ENCODE measurements at regions not wholly inside any gene's neighbourhood (a gene's known extent, or its start where the extent isn't known, plus 50 kb on each side); places are given as distances from the start of the nearest gene placed in this dataset.

DNA sequence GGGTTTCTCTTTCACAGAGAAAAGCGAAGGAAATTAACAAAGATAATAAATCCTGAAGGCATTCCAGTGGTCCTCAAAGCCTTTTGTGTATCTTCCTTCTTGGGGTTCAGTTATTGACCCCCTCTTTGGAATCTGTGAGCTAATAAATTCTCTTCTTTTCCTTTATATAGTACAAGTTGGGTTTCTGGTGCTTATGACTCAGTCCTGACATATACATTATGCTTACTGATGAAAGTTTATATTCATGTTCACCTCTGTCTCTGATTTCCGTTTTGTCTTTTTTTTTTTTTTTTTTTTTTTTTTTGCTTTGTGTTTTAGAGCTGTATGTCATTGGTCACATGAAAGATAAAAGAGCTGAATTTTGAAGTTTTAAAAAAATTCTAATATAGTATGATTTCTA lies 230.7 kb upstream of the RBMS3 start:
- DNase-seq (ENCODE audit: low read depth) = no peak

DNA sequence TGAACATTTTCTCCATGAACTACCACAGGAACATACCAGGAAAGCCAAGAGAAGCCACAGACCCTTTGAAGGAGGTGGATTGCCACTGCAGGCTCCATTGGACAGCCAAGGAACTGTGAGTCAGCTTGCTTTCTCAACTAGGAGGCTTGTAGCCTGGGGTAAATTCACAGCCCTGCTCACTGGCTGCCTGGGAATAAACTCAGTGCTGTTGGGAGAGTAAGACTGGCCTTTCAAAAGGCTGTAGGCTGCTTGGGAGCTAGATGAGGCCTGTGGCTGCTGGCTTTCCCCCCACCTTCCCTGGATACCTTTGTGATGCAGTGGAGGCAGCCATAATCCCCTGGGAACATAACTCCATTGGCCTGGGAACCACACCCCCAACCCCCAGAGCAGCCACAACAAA lies 223.5 kb upstream of the RBMS3 start:
- no peak for DNase-seq (ENCODE audit: low read depth)

DNA sequence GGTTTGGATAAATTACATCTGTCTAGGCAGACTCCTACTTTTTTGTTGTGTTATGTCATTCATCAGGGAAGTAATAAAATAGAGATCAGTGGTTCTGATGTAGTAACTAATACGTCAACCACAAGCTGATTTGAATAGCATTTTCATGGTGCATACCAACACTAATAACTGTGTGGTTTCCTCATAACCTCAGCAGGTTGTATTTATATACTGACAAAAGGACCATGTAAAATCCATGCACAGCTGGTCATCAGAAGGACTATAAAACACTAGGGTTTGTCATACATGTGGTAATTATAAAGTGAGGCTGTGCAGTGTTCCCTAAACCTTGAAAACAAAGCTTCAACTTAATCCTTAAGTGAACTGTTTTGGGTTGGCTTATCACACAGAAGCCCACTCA lies 216.8 kb upstream of the RBMS3 start:
- no peak for DNase-seq (ENCODE audit: low read depth)

DNA sequence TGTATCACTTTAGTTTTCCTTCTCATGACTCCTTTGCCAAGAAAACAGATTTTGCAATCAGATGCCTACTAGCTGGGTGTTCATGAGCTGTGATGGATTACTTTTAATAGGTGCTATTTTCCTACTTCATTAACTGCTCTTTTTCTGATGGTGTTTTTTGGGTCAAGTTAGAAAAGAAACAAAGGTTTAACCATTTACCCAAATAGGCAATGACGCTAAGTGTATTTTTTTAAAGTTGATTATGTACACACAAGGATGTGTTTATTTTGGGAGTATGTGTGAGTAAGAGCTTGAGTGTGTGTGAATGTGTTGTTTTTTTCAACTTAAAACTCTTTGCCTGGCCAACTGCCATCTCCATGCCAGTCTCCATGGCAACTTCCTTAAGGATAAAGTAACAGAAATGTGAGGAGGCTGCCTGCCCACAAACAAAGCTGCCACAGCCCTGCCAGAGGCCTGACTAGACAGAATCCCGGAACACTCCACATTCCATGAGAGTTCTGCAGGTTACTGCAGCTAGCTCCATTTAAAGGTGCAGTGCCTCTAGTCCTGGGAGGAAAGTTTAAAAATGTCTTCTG lies 215.6 kb upstream of the RBMS3 start:
- no peak for DNase-seq (ENCODE audit: low read depth)

DNA sequence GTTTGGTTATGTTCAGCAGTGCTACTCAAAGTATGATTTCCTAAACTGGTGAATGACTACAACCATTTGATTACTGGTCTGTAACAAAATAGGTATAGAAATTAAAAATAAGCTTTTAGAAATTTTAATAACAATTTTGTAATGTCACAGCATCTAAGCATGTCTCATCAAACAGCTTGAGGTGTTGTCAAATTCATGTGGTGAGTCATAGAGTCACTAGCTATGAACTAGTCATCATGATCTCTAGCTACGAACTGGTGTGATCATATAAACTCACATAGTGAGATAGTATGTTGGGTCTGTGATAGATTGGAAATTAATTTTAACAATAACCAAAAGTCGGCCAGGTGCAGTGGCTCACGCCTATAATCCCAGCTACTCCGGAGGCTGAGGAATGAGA lies 213.9 kb upstream of the RBMS3 start:
- DNase-seq (ENCODE audit: low read depth) = no peak

DNA sequence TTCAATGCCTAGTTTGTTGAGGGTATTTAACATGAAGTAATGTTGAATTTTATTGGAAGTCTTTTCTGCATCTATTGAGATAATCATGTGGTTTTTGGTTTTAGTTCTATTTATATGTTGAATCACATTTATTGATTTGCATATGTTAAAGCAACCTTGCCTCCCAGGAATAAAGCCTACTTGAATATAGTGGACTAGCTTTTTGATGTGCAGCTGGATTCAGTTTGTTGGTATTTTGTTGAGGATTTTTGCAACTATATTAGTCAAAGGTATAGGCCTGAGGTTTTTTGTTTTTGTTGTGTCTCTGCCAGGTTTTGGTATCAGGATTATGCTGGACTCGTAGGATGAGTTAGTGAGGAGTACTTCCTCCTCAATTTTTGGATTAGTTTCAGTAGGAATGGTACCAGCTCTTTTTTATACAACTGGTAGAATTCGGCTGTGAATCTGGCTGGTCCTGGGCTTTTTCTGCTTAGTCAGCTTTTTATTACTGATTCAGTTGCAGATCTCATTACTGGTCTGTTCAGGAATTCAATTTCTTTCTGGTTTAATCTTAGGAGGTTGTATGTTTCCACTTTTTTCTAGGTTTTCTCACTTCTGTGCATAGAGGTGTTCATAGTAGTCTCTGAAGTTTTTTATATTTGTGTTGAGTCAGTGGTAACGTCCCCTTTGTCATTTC lies 209.8 kb upstream of the RBMS3 start:
- DNase-seq (ENCODE audit: low read depth) = no peak

DNA sequence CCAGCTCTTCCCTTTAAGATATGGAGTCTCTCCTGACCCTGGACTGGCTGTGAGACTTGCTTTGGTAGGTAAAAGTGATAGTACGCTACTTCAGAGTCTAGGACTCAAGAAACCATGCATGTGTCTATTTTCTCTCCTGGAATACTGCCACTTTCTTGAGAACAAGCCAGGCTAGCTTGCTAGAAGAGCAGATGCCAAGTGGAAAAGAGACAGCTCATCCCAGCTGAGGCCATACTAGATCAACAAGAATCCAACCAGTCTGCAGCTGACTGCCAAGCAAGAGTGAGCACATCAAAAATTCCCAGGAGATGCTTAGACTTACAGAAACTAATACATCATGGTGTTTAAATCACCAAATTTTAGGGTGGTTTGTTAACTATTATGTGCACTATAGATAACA lies 208.3 kb upstream of the RBMS3 start:
- DNase-seq (ENCODE audit: low read depth) = no peak

DNA sequence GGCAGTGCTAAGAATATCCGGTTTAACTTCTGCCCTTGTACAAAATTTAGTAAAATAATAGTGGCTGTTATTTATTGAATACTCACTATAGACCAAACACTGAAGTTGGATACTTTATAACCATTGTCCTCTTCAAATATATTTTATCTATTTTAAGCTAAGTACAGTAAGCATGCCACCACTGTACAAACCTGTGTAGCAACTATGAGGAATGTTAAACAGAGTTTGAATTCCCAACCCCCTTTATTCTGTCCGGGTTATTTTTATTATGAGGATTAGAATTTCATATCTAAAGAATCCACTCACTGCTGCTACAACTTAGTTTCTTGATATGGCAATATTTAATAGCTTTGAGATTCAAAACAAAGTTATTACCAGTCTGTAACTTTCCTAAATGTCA lies 203.5 kb upstream of the RBMS3 start:
- no peak for DNase-seq (ENCODE audit: low read depth)

DNA sequence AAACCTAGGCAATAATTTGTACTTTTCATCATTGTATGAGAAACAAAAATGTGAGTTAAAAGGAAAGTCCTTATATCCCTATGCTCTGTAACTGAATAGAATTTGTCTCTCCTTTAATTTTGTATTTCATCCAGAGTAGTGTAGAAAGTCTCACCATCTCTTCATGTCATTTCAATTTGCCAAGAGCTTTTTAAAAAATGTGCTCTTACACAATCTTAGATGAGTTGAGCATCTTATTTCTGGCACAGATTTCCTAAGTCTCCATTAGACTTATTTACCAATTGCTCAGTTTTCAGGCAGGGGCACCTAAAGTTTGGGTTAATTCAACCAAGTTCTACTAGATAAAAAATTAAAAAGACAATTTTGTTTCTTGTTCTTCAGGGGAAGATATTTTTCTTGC lies 201.5 kb upstream of the RBMS3 start:
- no peak for DNase-seq (ENCODE audit: low read depth)

DNA sequence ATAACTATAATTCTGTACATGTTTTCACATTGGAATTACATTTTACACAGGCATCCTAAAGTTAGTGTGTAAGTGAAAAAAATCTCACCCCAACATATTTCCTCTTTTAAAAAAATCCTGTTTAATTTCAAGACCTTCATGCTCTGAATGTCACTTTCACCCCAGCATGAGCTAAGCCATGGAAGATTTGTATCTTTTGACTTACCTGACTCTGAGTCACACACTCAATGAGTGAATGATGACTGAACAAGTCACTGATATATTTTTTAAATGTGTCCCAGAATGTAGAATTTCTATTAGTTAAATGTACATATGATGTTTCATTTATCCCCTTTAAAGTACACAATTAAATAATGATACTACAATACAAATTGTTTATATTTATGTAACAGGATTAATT lies 199.9 kb upstream of the RBMS3 start:
- DNase-seq (ENCODE audit: low read depth) = no peak

DNA sequence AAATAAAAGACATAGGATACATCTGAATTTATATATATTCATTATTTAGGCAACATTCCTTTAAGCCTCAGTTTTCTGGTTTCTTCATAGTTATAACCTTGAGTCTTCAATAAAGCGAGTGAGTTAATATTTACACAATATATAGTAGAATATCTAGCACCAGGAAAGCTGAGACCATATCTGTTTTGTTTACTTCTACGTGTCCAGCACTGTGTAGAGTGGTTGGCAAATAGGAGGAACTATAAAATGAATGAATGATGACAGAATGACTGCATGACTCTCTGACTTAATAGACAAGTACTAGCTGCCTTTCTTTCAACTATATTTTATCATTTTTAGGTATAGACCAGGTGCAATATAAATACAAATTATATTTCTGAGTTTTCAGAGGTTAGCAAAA lies 197.8 kb upstream of the RBMS3 start:
- no peak for DNase-seq (ENCODE audit: low read depth)

DNA sequence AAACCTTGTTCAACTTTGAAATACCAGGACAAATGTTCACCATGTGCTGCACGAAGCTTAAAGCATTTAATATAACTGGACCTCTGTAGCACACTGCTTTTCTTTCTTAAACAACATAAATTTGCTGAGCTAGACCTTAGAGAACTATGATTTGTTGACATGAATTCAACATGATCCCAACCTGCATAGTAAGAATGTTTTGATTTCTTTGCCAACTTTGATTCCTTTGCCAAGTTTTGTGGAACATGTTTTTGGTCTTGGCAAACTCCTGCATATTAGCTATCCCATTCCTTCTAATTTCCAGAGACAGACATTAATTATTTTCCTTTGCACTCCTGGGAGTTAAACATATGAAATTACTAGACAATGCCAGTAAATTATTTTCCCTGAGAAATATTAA lies 197.2 kb upstream of the RBMS3 start:
- no peak for DNase-seq (ENCODE audit: low read depth)

DNA sequence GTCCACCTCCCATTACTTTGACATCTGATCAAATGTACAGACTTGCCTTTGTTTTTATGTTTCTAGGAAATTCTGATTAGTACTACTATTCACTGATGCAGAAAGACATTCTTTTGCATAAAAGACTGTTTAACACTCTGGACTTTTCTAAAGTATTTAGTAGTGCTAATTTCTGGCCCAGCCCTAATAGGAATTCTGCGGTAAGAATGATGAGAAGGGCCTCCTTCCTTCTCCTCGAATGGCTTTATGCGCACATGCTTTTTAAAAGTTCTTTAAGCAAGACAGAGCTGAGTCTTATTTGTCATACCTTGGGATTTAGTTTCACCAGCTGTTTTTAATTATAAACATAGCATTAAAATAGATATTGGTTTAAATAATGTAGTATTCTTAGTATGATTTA lies 192.3 kb upstream of the RBMS3 start:
- DNase-seq (ENCODE audit: low read depth) = no peak

DNA sequence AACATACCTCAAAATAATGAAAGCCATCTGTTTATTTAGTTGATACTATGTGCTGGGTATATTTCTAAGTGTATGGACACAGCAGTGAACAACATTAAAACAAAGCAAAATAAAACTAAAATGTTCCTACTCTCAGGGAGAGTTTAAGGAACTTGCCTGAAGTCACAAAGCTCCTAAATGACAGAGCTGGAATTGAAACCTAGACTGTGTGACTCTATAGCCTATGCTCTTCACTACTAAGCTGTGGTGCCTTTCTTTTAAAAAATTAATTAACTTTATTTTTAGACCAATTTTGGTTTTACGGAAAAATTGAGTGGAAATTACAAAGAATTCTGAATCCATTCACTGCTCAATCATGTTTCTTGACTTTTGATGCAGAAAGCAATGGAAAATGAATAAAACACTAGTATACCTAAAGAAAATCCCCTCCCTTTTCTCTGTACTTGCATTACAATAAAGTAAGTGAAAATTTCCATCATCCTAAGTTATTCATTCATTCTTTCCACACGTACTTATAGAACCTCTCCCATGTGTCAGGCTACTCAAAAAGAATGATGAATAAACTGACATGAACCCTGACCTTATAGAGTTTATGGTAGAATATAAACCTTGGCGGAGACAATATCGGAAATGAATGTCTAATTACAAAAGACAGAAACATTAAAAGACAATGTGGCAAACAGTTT lies 189.8 kb upstream of the RBMS3 start:
- no peak for DNase-seq (ENCODE audit: low read depth)

DNA sequence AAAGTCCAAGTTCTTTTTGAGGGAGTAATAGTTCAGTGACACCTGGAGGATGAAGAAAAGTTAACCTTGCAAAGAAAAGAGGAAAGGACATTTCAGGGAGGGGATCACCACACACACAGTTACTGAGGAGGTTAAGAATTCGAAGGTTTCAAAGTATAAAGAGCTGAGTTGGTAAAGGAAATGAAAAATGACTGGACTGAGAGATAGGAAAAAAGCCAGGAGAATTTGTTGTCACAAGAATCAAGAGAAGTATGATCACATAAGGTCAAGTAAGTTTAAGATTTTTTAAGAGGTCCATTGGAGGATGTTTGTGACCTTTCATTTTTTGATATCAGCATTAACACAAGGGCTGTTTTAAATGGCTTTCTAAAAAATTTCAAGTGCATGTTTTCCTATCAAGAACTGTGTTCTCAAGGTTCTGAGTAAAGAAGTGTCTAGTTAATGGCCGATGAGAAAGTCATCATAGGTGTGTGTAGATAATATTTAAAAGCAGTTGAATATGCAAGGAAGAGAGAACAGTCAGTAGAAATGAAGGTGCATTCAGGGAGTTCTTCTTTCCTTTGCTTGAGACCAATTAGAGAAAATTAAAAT lies 189.2 kb upstream of the RBMS3 start:
- DNase-seq (ENCODE audit: low read depth) = no peak

DNA sequence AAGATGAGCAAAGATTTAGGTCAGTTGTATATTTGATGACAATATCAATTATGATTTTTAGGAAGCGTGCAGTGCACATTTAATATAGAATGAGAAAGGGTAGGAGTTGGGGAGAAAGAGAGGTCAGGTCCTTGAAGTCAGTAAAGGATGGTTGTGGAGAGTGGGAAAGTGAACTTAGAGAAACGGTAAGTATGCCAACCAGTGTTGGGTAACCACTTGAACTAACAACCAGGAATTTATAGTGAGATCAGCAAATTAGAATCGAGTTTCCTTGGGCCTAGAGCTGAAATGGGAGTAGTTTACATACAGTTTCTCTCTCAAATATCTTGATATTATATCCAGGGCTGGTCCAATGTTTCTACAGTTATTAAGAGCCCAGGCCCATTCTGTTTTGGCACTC lies 188.5 kb upstream of the RBMS3 start:
- no peak for DNase-seq (ENCODE audit: low read depth)

DNA sequence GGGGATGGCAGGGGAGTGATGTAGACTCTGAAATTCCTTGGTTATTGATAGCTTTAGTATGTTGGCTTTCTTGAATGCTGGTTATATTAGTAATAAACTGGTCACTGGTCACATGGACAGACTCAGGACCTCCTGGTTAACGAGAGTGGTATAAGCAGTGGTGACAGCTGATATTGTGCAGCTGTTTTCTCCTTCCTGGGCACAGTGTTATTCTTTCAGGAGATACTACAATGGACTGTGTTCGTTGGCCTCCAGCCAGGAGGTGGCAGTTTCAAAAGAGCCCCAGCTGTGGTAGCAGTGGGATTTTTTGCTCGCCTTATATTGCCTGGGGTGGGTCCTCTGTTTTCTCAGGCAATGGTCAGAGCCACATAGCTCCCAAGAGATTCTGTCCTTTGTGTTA lies 181.6 kb upstream of the RBMS3 start:
- DNase-seq (ENCODE audit: low read depth) = no peak

DNA sequence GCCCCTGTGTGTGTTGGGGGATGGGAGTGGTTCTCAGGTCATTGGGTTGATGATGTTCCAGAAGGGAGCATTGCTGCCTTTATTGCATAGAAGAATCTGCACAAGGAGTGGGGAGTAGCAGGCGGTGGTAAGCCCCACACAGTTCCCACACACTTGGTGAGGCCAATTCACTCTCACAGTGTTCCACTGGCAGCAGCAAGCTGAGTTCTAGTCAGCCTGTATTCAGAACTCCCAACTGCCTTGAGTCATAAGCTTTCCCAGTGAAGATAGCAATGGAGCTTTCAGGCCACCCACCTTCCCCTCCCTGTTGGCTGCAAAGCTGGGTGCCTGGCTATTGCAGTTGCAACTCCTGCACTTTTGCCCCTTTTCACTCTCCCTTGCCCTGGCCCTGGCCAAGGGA lies 181.1 kb upstream of the RBMS3 start:
- DNase-seq (ENCODE audit: low read depth) = no peak

DNA sequence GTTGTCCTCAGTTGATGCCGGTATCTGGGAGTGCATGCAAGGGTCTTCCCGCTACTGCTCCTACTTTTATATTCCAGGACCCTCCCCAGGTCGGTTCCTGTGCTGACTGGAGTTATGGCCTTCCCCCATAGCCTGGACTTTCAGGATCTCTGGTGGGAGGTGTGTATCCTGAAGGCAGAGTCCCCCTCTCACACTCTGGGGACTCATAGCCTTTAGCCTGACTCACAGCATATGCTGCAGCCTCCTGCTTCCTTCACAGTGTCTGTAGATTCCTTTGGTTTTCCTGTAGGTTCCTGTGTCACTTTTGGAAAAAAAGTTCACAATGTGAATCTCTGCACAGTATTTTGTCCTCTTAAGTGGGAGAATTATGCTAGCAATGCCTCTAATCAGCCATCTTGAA lies 180.6 kb upstream of the RBMS3 start:
- no peak for DNase-seq (ENCODE audit: low read depth)

DNA sequence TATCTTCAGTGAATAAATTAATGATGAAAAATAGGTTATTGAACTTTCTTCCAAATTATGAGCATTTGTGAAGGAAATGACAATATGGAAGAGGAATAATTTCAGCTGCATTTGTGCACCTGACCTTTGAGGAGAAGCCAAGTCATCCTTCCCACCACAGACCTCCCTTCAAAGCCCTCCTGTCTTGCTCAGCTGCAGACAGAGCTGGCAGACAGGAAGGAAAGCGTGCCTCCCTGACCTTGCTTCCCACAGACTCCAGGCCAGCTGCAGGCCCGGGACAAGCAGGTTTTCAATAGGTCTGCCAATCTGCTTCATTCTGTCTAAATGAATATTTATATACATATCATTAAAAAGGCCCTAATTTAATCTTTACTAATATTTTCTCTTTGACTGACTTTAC lies 152.9 kb upstream of the RBMS3 start:
- no peak for DNase-seq (ENCODE audit: low read depth)

DNA sequence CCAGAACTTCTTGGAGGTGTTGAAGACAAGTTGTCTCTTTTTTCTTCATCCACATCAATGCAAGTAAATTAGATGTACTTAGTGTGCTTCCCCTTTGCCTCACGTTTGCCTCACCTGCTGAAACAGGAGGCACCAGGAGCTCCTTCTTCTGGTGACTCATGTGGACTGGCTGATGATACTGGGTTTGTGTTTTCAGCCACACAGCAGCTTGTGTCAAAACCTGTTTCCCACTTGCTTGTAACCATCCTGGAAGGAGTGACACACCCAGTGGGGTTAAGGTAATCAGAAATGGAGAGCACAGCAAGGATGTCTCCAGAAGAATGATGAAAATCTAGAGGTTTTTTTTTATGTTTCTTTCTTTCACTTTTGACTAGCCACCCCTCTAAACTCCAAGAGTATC lies 143.3 kb upstream of the RBMS3 start:
- no peak for DNase-seq (ENCODE audit: low read depth)

DNA sequence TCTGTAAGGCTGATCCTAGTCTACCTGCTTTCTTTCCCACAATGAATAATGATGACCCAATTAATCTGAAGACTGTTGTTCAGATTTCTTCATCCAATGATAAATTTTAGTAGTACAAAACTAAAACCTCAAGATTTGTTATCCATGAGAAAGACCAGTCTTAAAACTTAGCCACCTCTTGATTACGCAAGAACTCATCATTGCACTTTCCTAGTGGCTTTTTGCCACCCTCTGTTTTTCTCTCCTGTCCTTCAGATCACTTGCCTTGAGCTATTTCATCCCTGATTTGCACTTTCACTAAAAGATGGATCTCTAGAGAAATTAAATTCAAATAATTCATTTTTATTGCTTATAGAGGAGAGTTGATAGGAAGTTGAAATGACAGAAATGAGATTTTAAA lies 142.7 kb upstream of the RBMS3 start:
- DNase-seq (ENCODE audit: low read depth) = no peak

DNA sequence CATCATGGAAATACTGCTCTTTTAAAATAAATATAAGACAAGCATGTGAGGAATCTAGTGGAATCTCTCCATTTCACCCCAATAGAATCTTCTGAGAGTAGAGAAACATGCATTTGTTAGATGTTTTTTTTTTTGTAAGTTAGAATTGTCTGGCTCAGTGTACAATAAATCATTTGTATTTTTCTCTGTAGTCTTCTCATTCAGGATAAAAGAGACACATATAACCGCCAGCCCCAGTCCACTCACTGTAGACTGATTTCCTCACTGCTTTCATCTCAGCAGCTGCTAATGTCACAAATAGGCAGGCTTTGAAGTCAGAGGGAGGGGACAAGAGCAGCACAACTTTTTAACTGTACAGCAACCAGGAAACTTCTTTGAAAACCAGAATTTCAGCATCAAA lies 140.2 kb upstream of the RBMS3 start:
- DNase-seq (ENCODE audit: low read depth) = no peak
